OCI-LY3 (cell line): ENCODE measurements at regions not wholly inside any gene's neighbourhood (a gene's known extent, or its start where the extent isn't known, plus 50 kb on each side); places are given as distances from the start of the nearest gene placed in this dataset.

Source experiments
- H2AFZ ChIP-seq: fragments of 200-600, 300-600 bp; shearing (Covaris generic); 2 replicates; pipeline ENCODE4 v1.6.0; 2014; ENCODE audit warnings: antibody characterized with exemption, low read depth, low read length
- H3K27ac ChIP-seq: fragments of 200-600, 300-600 bp; sonication (generic); 2 replicates; pipeline ENCODE4 v1.5.1; 2014; ENCODE audit warnings: mild to moderate bottlenecking, low read length, moderate library complexity, mixed read lengths
- H3K27me3 ChIP-seq: fragments of 200-600, 300-600 bp; sonication (generic); 2 replicates; pipeline ENCODE4 v1.6.1; 2014; ENCODE audit warnings: low read depth, low read length, mixed read lengths
- H3K36me3 ChIP-seq: fragments of 200-600, 300-600 bp; sonication (generic); replicated peaks from 2 replicates; pipeline ENCODE3; 2014; ENCODE audit warnings: low read depth, low read length, mixed read lengths
- H3K4me1 ChIP-seq: fragments of 300-600, 200-600 bp; sonication (generic); 2 replicates; pipeline ENCODE4 v1.6.1; 2014; ENCODE audit warnings: low read length, mixed read lengths
- H3K4me2 ChIP-seq: fragments of 200-600, 300-600 bp; sonication (generic); 2 replicates; pipeline ENCODE4 v1.6.1; 2014; ENCODE audit warnings: low read length, mixed read lengths
- H3K4me3 ChIP-seq: fragments of 300-600, 200-600 bp; sonication (generic); 2 replicates; pipeline ENCODE4 v1.5.1; 2014; ENCODE audit warnings: antibody characterized with exemption, mild to moderate bottlenecking, low read length, moderate library complexity
- H3K79me2 ChIP-seq: fragments of 300-600, 200-600 bp; shearing (Covaris generic); 2 replicates; pipeline ENCODE4 v1.6.1; 2014; ENCODE audit warnings: mild to moderate bottlenecking, low read length, mixed read lengths
- H3K9ac ChIP-seq: fragments of 300-600, 200-600 bp; shearing (Covaris generic); 2 replicates; pipeline ENCODE4 v1.6.0; 2014; ENCODE audit warnings: mild to moderate bottlenecking, low read length, moderate library complexity
- H3K9me3 ChIP-seq: fragments of 200-600, 300-600 bp; shearing (Covaris generic); 2 replicates; pipeline ENCODE4 v1.6.1; 2014; ENCODE audit warnings: low read length, mixed read lengths; ENCODE audit not compliant: insufficient read depth
- H4K20me1 ChIP-seq: fragments of 200-600, 300-600 bp; sonication (generic); 2 replicates; pipeline ENCODE4 v1.6.1; 2016; ENCODE audit warnings: low read length, mixed read lengths; ENCODE audit not compliant: insufficient read depth
- EZH2phosphoT487 ChIP-seq: fragments of 200-600 bp; shearing (Covaris generic); IDR thresholded peaks from 2 replicates; pipeline ENCODE4 v1.6.1; 2018; ENCODE audit warnings: antibody characterized with exemption, mixed run types, low read depth
- TF ChIP-seq, protein P1 (sequence below): fragments of 200-600, 300-600 bp; sonication (generic); IDR thresholded peaks from 2 replicates; pipeline ENCODE4 v1.5.1; 2014; ENCODE audit warnings: antibody characterized with exemption, low read length, low read depth

DNA sequence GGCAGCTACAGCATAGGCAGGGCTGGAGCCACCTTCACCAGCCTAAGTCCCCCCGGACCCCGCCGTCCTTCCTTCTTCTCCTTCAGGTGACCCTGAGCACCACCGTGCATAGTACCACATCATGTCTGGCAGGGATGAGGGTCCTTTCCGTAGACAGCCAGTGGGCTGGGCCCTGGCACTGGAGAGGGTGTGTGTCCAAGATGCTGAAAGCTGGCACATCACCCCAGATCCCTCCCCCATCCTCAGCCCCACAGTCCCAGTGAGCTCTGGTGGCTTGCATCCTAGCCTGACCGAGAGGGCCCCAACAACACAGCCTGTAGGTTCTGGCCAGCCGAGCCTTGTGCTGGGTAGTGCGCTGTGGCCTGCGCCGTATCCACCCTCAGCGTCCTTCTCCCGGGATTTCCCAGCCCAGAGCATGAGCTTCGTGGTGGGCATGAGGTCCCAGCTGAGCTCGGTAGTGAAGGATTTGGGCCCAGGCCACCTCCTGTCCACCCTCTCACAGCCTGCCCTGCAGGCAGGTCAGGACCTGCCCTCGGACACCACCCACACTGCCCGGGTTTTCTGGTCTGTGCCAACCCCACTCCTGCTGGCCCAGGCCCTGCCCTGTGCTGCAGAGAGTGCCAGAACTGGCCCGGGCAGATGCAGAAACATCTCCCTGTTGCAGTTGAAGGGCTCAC, 1124.3 kb downstream of the BRD1 start:
- Histone ChIP-seq H3K27me3 (no peaks in the 10 kb centered on the region), H3K79me2 (no peaks in the 10 kb centered on the region), H3K4me2 (no peak overlapping the region), H2AFZ (no peak overlapping the region), H3K9me3 (no peaks in the 10 kb centered on the region), H4K20me1 (no peaks in the 10 kb centered on the region), H3K36me3 (no peaks in the 10 kb centered on the region), H3K9ac (no peak overlapping the region), H3K27ac (no peak overlapping the region), H3K4me1 (no peaks in the 10 kb centered on the region), H3K4me3 (no peak overlapping the region)
- TF ChIP-seq EZH2phosphoT487 = no peak
- TF ChIP-seq, protein P1, sequence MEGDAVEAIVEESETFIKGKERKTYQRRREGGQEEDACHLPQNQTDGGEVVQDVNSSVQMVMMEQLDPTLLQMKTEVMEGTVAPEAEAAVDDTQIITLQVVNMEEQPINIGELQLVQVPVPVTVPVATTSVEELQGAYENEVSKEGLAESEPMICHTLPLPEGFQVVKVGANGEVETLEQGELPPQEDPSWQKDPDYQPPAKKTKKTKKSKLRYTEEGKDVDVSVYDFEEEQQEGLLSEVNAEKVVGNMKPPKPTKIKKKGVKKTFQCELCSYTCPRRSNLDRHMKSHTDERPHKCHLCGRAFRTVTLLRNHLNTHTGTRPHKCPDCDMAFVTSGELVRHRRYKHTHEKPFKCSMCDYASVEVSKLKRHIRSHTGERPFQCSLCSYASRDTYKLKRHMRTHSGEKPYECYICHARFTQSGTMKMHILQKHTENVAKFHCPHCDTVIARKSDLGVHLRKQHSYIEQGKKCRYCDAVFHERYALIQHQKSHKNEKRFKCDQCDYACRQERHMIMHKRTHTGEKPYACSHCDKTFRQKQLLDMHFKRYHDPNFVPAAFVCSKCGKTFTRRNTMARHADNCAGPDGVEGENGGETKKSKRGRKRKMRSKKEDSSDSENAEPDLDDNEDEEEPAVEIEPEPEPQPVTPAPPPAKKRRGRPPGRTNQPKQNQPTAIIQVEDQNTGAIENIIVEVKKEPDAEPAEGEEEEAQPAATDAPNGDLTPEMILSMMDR = no peak

DNA sequence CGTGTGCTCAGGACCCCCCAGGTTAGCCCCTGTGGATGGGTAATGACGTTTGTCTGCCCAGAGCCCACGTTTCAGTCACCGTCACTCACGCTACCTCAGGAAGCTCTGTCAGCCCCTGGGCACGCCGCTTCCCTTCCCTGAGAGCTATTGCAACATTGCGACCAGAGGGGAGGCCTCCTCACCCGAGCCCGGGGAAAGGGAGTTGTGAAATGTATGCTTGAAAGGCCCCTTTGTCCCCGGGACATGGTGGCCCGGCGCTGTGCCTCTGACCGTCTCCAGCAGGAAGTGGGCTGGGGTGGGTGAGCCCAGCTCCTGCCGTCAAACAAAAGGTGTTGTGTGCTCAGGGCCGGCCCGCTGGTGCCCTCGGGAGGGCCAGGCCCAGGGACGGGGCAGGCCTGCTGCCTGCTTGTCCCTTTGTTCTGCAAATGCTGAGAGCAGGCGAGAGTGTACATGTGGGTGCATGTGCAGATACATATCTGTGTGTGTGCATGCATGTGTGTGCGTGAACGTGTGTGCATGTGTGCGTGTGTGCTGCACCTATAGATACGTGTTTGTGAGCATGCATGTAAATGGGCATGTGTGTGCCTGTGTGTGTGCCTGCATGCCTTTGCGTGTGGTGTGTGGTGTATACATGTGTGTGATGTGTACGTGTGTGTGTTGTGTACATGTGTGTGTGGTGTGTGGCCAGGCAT, 1125.0 kb downstream of the BRD1 start:
- no peak for TF ChIP-seq EZH2phosphoT487
- TF ChIP-seq, protein P1 = no peak
- Histone ChIP-seq H3K79me2 (no peaks in the 10 kb centered on the region), H3K9ac (no peak overlapping the region)

DNA sequence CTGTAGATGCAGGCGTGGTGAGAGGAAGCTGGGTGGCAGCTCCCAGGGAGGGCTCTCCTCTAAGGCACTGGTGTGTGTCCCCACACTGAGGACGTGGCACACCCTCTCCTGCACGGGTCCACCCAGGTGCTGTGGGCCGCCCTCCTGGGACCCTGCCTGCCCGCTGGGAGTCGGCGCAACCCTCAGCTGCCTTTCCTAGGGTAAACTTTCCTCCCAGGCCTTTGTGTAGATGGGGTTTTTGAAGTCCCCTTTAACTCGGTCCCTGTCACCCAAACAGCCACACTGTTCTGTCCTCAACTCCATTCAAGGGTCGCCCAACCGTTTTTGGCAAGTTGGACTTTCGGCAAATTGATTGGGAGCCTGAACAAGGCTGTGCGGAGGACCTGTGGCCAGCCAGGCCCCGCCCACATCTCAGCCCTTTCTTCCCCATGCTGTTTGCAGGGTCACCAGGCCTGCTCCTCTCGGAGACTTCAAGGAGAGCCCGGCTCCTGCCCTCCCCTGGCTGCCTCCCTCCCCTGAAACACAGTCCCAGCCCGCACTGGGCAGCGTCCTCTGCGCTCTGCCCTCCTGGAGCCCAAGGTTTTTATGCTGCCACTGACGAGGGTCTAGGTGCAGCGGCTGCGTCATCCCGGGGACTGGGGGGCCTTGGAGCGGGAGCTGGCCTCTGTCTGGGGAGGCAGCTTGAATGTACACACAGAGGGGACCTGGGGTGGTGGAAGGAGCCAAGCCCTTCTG, 1126.2 kb downstream of the BRD1 start:
- H4K20me1 ChIP-seq = no peaks in the 10 kb centered on the region
- H3K36me3 ChIP-seq = no peaks in the 10 kb centered on the region
- no peaks in the 10 kb centered on the region for H3K4me1 ChIP-seq
- H3K4me2 ChIP-seq = no peak overlapping the region
- TF ChIP-seq EZH2phosphoT487 = no peak
- TF ChIP-seq, protein P1 = no peak
- H3K79me2 ChIP-seq = no peaks in the 10 kb centered on the region
- no peak overlapping the region for H2AFZ ChIP-seq
- no peak overlapping the region for H3K27ac ChIP-seq
- no peaks in the 10 kb centered on the region for H3K9me3 ChIP-seq
- H3K9ac ChIP-seq = no peak overlapping the region
- H3K4me3 ChIP-seq = no peak overlapping the region
- no peaks in the 10 kb centered on the region for H3K27me3 ChIP-seq

More for the DNA sequence above, 1125.0 kb downstream of the BRD1 start:
- no peak overlapping the region for H3K27ac ChIP-seq
- no peaks in the 10 kb centered on the region for H3K9me3 ChIP-seq
- no peak overlapping the region for H2AFZ ChIP-seq
- H3K4me1 ChIP-seq = no peaks in the 10 kb centered on the region
- H3K36me3 ChIP-seq = no peaks in the 10 kb centered on the region
- no peaks in the 10 kb centered on the region for H3K27me3 ChIP-seq
- H3K4me2 ChIP-seq = no peak overlapping the region
- H4K20me1 ChIP-seq = no peaks in the 10 kb centered on the region
- H3K4me3 ChIP-seq = no peak overlapping the region
